HG03571 (cell line): ENCODE measurements at regions not wholly inside any gene's neighbourhood (a gene's known extent, or its start where the extent isn't known, plus 50 kb on each side); places are given as distances from the start of the nearest gene placed in this dataset.
"Not testable (repeated sequence)": the region's sequence is repeated elsewhere in the genome, so short reads cannot be mapped to it uniquely, and the experiment has no call there.

Source experiments
- ATAC-seq: cut with Tn5 transposase; IDR thresholded peaks from one replicate; pipeline ENCODE4 v1.9.1; 2021; ENCODE audit not compliant: unreplicated experiment

- ATAC-seq = peak; percentile 55
Observed at GRCh38 chr4:123624959-123625358, 228.4 kb downstream of the SPRY1 start.

GRCh38 chr4:123628288-123628687 is 231.7 kb downstream of the SPRY1 start:
- no peak for ATAC-seq

- no peak for ATAC-seq
Observed at GRCh38 chr4:123631786-123632692, 235.4 kb downstream of the SPRY1 start.

GRCh38 chr4:123632693-123633030 is 236.1 kb downstream of the SPRY1 start:
- ATAC-seq = no peak

- ATAC-seq = no peak
Observed at GRCh38 chr4:123638834-123639233, 242.2 kb downstream of the SPRY1 start.

- ATAC-seq = no peak
Observed at GRCh38 chr4:123640271-123640670, 243.7 kb downstream of the SPRY1 start.

GRCh38 chr4:123640824-123641223 is 244.2 kb downstream of the SPRY1 start:
- ATAC-seq = no peak

GRCh38 chr4:123643691-123644090 is 247.1 kb downstream of the SPRY1 start:
- no peak for ATAC-seq

- peak; percentile 80 for ATAC-seq
Observed at GRCh38 chr4:123649250-123649644, 252.7 kb downstream of the SPRY1 start.

- ATAC-seq = peak; percentile 42
Observed at GRCh38 chr4:123649645-123650391, 253.2 kb downstream of the SPRY1 start.

- no peak for ATAC-seq
Observed at GRCh38 chr4:123651066-123651465, 254.5 kb downstream of the SPRY1 start.

GRCh38 chr4:123651536-123652180 is 255.1 kb downstream of the SPRY1 start:
- ATAC-seq = no peak

- ATAC-seq = no peak
Observed at GRCh38 chr4:123652476-123652875, 255.9 kb downstream of the SPRY1 start.

GRCh38 chr4:123653236-123653635 is 256.6 kb downstream of the SPRY1 start:
- ATAC-seq = no peak

GRCh38 chr4:123656746-123657294 is 260.2 kb downstream of the SPRY1 start:
- ATAC-seq = not testable (repeated sequence)

GRCh38 chr4:123657606-123658005 is 261.0 kb downstream of the SPRY1 start:
- ATAC-seq = not testable (repeated sequence)

GRCh38 chr4:123659262-123659661 is 262.7 kb downstream of the SPRY1 start:
- no peak for ATAC-seq

GRCh38 chr4:123659730-123660129 is 263.1 kb downstream of the SPRY1 start:
- no peak for ATAC-seq

- no peak for ATAC-seq
Observed at GRCh38 chr4:123661080-123661737, 264.6 kb downstream of the SPRY1 start.

GRCh38 chr4:123662827-123663226 is 266.2 kb downstream of the SPRY1 start:
- no peak for ATAC-seq

GRCh38 chr4:123666486-123666885 is 269.9 kb downstream of the SPRY1 start:
- no peak for ATAC-seq
